Endodermal cell (in vitro differentiated cells): ENCODE measurements at regions not wholly inside any gene's neighbourhood (a gene's known extent, or its start where the extent isn't known, plus 50 kb on each side); places are given as distances from the start of the nearest gene placed in this dataset.

ENCODE experiments used
- DNase-seq: peaks from one replicate; pipeline ENCODE4 v3.0.0-alpha.2; 2017
- H3K27ac ChIP-seq: 2 replicates; pipeline ENCODE4 v1.5.1; 2013; ENCODE audit warnings: mild to moderate bottlenecking, low read depth, low read length, moderate library complexity
- H3K27me3 ChIP-seq: 2 replicates; pipeline ENCODE4 v1.6.1; 2013; ENCODE audit warnings: mild to moderate bottlenecking, low read length, moderate library complexity; ENCODE audit not compliant: insufficient read depth, control insufficient read depth, poor library complexity, severe bottlenecking
- H3K36me3 ChIP-seq: 2 replicates; pipeline ENCODE4 v1.7.0; 2013; ENCODE audit warnings: mild to moderate bottlenecking, low read length, moderate library complexity; ENCODE audit not compliant: control insufficient read depth, insufficient read depth
- H3K4me1 ChIP-seq: one replicate; pipeline ENCODE4 v1.7.0; 2013; ENCODE audit warnings: low read length; ENCODE audit not compliant: control insufficient read depth, insufficient read depth
- H3K4me3 ChIP-seq: 2 replicates; pipeline ENCODE4 v1.5.1; 2013; ENCODE audit warnings: mild to moderate bottlenecking, low read length, moderate library complexity
- H3K9ac ChIP-seq: 2 replicates; pipeline ENCODE4 v1.6.1; 2013; ENCODE audit warnings: mild to moderate bottlenecking, low read length, moderate library complexity; ENCODE audit not compliant: poor library complexity, severe bottlenecking; ENCODE audit errors: extremely low read depth
- H3K9me3 ChIP-seq: 2 replicates; pipeline ENCODE4 v1.6.1; 2013; ENCODE audit warnings: mild to moderate bottlenecking, low read length, moderate library complexity; ENCODE audit not compliant: control insufficient read depth
- H3K27ac Mint-ChIP-seq: 2 replicates; pipeline ENCODE4 v1.8.0; 2020; ENCODE audit warnings: mixed read lengths
- H3K27me3 Mint-ChIP-seq: 2 replicates; pipeline ENCODE4 v1.8.0; 2021; ENCODE audit warnings: mild to moderate bottlenecking, mixed read lengths; ENCODE audit not compliant: insufficient read depth
- H3K36me3 Mint-ChIP-seq: 2 replicates; pipeline ENCODE4 v1.8.0; 2020; ENCODE audit warnings: low read depth, mixed read lengths
- H3K4me1 Mint-ChIP-seq: 2 replicates; pipeline ENCODE4 v1.8.0; 2020; ENCODE audit warnings: mixed read lengths
- H3K4me3 Mint-ChIP-seq: 2 replicates; pipeline ENCODE4 v1.8.0; 2020; ENCODE audit warnings: mild to moderate bottlenecking, moderate library complexity, mixed read lengths
- H3K9me3 Mint-ChIP-seq: 2 replicates; pipeline ENCODE4 v1.8.0; 2020; ENCODE audit warnings: mild to moderate bottlenecking, mixed read lengths
- CTCF ChIP-seq: fragments of 200-600 bp; sonication (generic); conservative IDR thresholded peaks from 2 replicates; pipeline ENCODE4 v1.5.0; 2021; ENCODE audit warnings: antibody characterized with exemption, mild to moderate bottlenecking
- WGBS, 2 experiments: methylation state at CpG; one replicate each; pipeline versions ENCODE4 v1.1.5 to v1.1.7; 2013; ENCODE audit warnings: missing lambda C conversion rate in 2 of 2, mixed read lengths in 1 of 2; ENCODE audit not compliant: insufficient coverage in 1 of 2, insufficient read length in 1 of 2; 5-methylcytosine and 5-hydroxymethylcytosine counted together

- 82 to 93% methylated on average over 5 of the region's 5 CpGs for WGBS, 2 experiments
- Mint-ChIP-seq H3K4me1 (peaks cover 5% of the 10 kb centered on the region), H3K4me3 (no peak overlapping the region), H3K36me3 (no peaks in the 10 kb centered on the region), H3K27me3 (no peaks in the 10 kb centered on the region), H3K27ac (no peak overlapping the region), H3K9me3 (no peaks in the 10 kb centered on the region)
- Histone ChIP-seq H3K9me3 (no peaks in the 10 kb centered on the region), H3K4me1 (no peaks in the 10 kb centered on the region), H3K27ac (no peak overlapping the region), H3K4me3 (no peak overlapping the region), H3K27me3 (no peaks in the 10 kb centered on the region), H3K36me3 (no peaks in the 10 kb centered on the region), H3K9ac (no peak overlapping the region)
- TF ChIP-seq CTCF: no peak
- no peak for DNase-seq
Measured at GRCh38 chr2:184369307-184369706, 229.0 kb upstream of the ZNF804A start.

GRCh38 chr2:184370954-184371353, 227.4 kb upstream of the ZNF804A start:
- no peak for DNase-seq
- no peaks in the 10 kb centered on the region for H3K9me3 Mint-ChIP-seq
- Histone ChIP-seq H3K4me1 (no peaks in the 10 kb centered on the region), H3K36me3 (no peaks in the 10 kb centered on the region), H3K9ac (no peak overlapping the region), H3K9me3 (peaks cover 5% of the 10 kb centered on the region), H3K27me3 (no peaks in the 10 kb centered on the region), H3K27ac (no peak overlapping the region), H3K4me3 (no peak overlapping the region)
- TF ChIP-seq CTCF: no peak
- H3K27me3 Mint-ChIP-seq: no peaks in the 10 kb centered on the region
- peaks cover 5% of the 10 kb centered on the region for H3K4me1 Mint-ChIP-seq
- no peak overlapping the region for H3K4me3 Mint-ChIP-seq
- no peaks in the 10 kb centered on the region for H3K36me3 Mint-ChIP-seq
- no peak overlapping the region for H3K27ac Mint-ChIP-seq

GRCh38 chr2:184371641-184372040, 226.7 kb upstream of the ZNF804A start:
- H3K27me3 Mint-ChIP-seq: no peaks in the 10 kb centered on the region
- H3K27me3 ChIP-seq: no peaks in the 10 kb centered on the region
- no peaks in the 10 kb centered on the region for H3K36me3 ChIP-seq
- H3K27ac ChIP-seq: no peak overlapping the region
- TF ChIP-seq CTCF: no peak
- no peak overlapping the region for H3K4me3 Mint-ChIP-seq
- H3K36me3 Mint-ChIP-seq: no peaks in the 10 kb centered on the region
- peaks cover 5% of the 10 kb centered on the region for H3K9me3 ChIP-seq
- H3K4me1 Mint-ChIP-seq: peaks cover 5% of the 10 kb centered on the region
- H3K9ac ChIP-seq: no peak overlapping the region
- WGBS, 2 experiments: 90 to 96% methylated on average over 1 of the region's 1 CpG
- H3K4me3 ChIP-seq: no peak overlapping the region
- DNase-seq: no peak
- no peak overlapping the region for H3K27ac Mint-ChIP-seq
- no peaks in the 10 kb centered on the region for H3K9me3 Mint-ChIP-seq
- H3K4me1 ChIP-seq: no peaks in the 10 kb centered on the region
